Type B pancreatic cell (in vitro differentiated cells): ENCODE measurements at regions not wholly inside any gene's neighbourhood (a gene's known extent, or its start where the extent isn't known, plus 50 kb on each side); places are given as distances from the start of the nearest gene placed in this dataset.
"Not testable (repeated sequence)": the region's sequence is repeated elsewhere in the genome, so short reads cannot be mapped to it uniquely, and the experiment has no call there.

Source experiments
- DNase-seq: peaks from one replicate; pipeline ENCODE4 v3.0.0; 2021; ENCODE audit warnings: mixed read lengths; ENCODE audit not compliant: unreplicated experiment; ENCODE audit errors: extremely low spot score
- H3K27ac Mint-ChIP-seq: 2 replicates; pipeline ENCODE4 v1.8.0; 2021; ENCODE audit warnings: mild to moderate bottlenecking, mixed read lengths
- H3K27me3 Mint-ChIP-seq: 2 replicates; pipeline ENCODE4 v1.8.0; 2021; ENCODE audit warnings: mixed read lengths
- H3K36me3 Mint-ChIP-seq: 2 replicates; pipeline ENCODE4 v1.8.0; 2021; ENCODE audit warnings: mixed read lengths
- H3K4me1 Mint-ChIP-seq: one replicate; pipeline ENCODE4 v1.8.0; 2021; ENCODE audit warnings: mixed read lengths; ENCODE audit not compliant: unreplicated experiment
- H3K4me3 Mint-ChIP-seq: 2 replicates; pipeline ENCODE4 v1.8.0; 2021; ENCODE audit warnings: mild to moderate bottlenecking, mixed read lengths
- H3K9me3 Mint-ChIP-seq: 2 replicates; pipeline ENCODE4 v1.8.0; 2021; ENCODE audit warnings: mixed read lengths
- CTCF ChIP-seq: fragments of 200-600 bp; sonication (generic); conservative IDR thresholded peaks from 2 replicates; pipeline ENCODE4 v1.5.0; 2021; ENCODE audit warnings: antibody characterized with exemption, mild to moderate bottlenecking

DNA sequence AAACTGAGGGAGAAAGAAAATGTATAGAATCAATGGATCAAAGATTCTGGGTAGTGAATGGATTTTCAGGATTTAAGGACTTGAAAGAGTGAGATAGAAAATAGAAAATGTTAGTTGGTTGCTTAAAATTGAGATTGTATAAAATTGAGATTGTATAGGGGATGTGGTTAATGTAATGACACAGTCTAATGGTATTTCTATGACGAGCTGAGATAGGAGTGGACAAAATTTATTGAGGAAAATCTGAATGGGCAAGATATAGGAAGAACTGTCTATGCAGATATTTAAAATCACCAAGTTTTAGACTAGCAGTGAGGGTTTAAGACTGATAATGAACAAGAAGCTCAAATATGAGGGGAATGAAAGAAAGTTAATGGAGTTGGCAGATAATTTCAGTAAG lies 406.6 kb downstream of the NYAP2 start:
- Mint-ChIP-seq H3K36me3 (no peaks in the 10 kb centered on the region), H3K4me3 (no peak overlapping the region), H3K4me1 (no peaks in the 10 kb centered on the region), H3K27me3 (no peaks in the 10 kb centered on the region), H3K9me3 (no peaks in the 10 kb centered on the region), H3K27ac (no peak overlapping the region)
- TF ChIP-seq CTCF: no peak
- no peak for DNase-seq

DNA sequence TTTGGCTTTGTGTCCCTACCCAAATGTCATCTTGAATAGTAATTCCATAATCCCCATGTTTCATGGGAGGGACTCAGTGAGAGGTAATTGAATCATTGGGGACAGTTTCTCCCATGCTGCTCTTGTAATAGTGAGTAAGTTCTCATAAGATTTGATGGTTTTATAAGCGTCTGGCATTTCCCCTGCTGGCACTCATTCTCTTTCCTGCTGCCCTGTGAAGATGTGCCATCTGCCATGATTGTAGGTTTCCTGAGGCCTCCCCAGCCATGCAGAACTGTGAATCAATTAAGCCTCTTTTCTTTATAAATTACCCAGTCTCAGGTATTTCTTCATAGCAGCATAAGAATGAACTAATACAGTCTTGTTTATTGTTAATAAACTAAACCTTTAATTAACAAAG lies 402.6 kb downstream of the NYAP2 start:
- H3K4me1 Mint-ChIP-seq, H3K9me3 Mint-ChIP-seq, H3K27ac Mint-ChIP-seq, DNase-seq, H3K27me3 Mint-ChIP-seq, H3K4me3 Mint-ChIP-seq, H3K36me3 Mint-ChIP-seq: not testable (repeated sequence)

DNA sequence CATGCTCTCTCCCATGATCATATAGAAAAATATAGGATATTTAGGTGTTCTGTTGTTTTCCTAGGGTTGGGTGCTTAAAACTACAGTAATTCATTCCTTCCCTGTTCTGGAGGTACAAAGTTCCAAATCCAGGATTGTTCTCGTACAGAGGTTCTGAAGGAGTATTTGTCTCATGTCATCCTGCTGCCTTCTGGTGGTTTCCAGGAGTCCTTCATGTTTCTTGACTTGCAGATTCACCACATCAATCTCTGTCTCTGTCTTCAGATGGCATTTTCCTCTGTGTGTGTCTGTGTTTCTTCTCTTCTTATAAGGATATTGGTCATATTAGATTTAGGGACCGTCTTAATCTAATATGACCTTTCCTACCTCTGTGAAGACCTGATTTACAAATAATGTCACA lies 397.9 kb downstream of the NYAP2 start:
- Mint-ChIP-seq H3K4me1 (peaks cover 4% of the 10 kb centered on the region), H3K27ac (no peak overlapping the region), H3K27me3 (no peaks in the 10 kb centered on the region), H3K36me3 (no peaks in the 10 kb centered on the region), H3K4me3 (no peak overlapping the region), H3K9me3 (no peaks in the 10 kb centered on the region)
- no peak for TF ChIP-seq CTCF
- DNase-seq: no peak

DNA sequence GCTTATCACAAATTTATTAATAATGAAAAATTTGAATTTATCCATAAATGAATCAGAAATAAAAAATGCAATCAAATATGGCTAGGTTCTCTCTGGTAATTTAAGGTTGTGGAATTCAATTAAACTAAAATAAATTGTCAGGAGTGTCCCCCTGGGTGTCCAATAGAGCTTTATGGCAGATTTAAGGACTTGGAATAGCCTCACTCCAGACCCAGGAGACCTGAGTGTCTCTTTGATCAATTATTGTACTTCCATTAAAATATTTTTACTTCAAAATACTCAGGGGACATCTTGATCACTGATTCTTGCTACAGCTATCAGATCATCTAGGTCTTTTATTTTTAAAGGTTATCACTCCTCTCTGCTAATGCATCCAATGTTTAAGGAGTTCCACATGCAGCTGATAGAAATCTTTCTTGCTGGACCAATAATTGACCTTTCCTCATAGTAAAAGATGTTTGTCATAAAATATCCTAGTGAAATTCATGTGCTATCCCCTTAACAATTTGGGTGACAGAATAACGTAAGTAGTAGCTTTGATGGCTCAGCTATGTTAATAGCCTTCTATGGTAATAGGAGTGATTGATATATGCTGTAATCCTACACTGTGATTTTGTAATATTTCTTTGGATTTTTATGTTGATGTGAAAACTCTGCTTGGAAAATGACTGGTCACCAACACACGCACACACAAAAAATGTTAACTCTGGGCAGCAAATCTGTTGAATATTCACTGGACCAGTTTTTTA lies 395.3 kb downstream of the NYAP2 start:
- TF ChIP-seq CTCF: no peak
- Mint-ChIP-seq H3K4me1 (peaks cover 4% of the 10 kb centered on the region), H3K4me3 (no peak overlapping the region), H3K27me3 (no peaks in the 10 kb centered on the region), H3K27ac (no peak overlapping the region), H3K9me3 (no peaks in the 10 kb centered on the region), H3K36me3 (no peaks in the 10 kb centered on the region)
- DNase-seq: no peak

DNA sequence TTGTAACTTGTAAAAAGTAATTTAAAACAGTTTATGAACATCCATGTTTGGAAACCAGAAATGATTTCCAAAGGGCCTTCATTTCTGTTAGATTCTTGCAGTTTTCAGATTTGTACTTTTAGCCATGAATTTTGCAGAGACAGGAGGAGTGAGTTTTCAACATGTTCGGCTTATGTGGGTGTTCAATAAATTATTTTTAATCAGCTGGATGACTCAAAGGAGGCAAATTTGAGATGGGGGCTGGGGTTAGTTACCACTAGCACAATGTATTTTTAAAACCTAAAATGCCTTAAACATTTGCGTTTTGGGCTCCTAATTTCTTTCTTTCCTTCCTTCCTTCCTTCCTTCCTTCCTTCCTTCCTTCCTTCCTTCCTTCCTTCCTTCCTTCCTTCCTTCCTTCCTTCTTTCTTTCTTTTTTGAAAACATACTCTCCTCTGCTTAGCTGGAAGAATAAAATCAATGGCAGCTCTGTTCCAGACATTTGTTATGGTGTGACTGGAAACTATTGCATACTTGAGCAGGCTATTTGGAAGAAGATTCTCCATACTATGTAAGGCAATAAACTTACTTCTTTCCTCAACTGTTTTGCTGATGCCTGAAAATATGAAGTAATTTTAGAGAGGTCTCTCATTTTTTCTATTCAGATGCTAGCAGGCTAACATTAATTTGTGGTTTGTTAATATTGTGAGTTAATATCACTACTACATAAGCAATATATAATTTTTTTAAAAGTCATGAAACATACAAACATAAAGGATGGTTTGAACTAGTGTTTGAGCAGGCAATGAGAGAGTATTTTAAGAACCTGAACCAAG lies 394.4 kb downstream of the NYAP2 start:
- no peak for DNase-seq
- Mint-ChIP-seq H3K27ac (no peak overlapping the region), H3K4me1 (peaks cover 4% of the 10 kb centered on the region), H3K27me3 (no peaks in the 10 kb centered on the region), H3K4me3 (no peak overlapping the region), H3K9me3 (no peaks in the 10 kb centered on the region), H3K36me3 (no peaks in the 10 kb centered on the region)
- no peak for TF ChIP-seq CTCF

DNA sequence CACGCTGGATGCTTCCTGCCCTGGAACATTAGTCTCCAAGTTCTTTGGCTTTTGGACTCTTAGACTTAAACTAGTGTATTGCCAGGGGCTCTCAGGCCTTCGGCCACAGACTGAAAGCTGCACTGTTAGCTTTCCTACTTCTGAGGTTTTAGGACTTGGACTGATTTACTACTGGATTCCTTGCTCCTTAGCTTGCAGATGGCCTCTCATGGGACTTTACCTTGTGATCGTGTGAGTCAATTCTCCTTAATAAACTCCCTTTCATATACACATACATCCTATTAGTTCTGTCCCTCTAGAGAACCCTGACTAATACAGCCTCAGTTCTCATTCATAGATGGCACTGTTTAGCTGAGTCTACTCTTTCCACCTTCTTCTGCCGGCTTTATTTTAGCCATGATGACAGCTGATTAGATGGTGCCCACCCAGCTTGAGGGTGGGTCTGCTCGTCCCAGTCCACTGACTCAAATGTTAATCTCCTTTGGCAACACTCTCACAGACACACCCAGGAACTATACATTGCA lies 389.1 kb downstream of the NYAP2 start:
- H3K27ac Mint-ChIP-seq: no peak overlapping the region
- no peak for DNase-seq
- TF ChIP-seq CTCF: no peak

More for the DNA sequence above, 389.1 kb downstream of the NYAP2 start:
- no peaks in the 10 kb centered on the region for H3K9me3 Mint-ChIP-seq
- no peak overlapping the region for H3K4me3 Mint-ChIP-seq
- no peaks in the 10 kb centered on the region for H3K36me3 Mint-ChIP-seq
- peaks cover 3% of the 10 kb centered on the region for H3K27me3 Mint-ChIP-seq
- no peaks in the 10 kb centered on the region for H3K4me1 Mint-ChIP-seq
